Myocyte (in vitro differentiated cells): ENCODE measurements at regions not wholly inside any gene's neighbourhood (a gene's known extent, or its start where the extent isn't known, plus 50 kb on each side); places are given as distances from the start of the nearest gene placed in this dataset.
A peak's percentile ranks its signal among the peaks of the same experiment; 100 is the strongest.
"Not testable (repeated sequence)": the region's sequence is repeated elsewhere in the genome, so short reads cannot be mapped to it uniquely, and the experiment has no call there.

ENCODE experiments used
- DNase-seq: peaks from one replicate; pipeline ENCODE4 v3.0.0-alpha.2; 2012; ENCODE audit warnings: low read depth

DNA sequence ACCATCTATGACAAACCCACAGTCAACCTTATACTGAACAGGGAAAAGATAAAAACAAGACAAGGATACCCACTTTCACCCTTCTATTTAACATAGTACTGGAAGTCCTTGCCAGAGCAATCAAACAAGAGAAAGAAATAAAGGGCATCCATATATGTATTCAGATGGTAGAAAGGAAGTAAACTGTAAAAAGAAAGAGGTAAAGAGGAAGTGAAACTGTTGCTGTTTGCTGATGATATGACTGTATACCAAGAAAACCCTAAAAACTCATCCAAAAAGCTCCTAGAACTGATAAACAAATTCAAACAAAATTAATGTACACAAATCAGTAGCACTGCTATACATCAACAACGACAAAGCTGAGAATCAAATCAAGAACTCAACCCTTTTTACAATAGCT, 538.7 kb upstream of the PABPC4L start:
- no peak for DNase-seq

DNA sequence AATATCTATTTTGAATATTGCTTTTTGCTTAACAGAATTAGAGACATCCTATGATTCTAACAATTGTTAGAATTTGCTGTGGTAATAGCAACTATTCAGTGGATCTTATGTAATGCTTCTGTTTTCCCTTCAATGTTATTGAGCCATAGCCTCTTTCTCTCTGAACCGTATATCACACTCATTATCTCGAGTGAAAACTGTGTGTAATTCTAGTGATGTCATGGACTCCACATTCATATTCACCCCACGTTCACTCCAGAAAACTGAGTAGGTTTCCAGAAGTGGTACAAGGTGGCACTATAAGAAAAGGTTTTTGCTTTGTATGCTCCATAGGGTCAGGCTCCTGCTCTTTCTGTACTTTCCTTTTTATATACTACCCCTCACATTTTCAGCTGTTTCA, 534.3 kb upstream of the PABPC4L start:
- DNase-seq: no peak

DNA sequence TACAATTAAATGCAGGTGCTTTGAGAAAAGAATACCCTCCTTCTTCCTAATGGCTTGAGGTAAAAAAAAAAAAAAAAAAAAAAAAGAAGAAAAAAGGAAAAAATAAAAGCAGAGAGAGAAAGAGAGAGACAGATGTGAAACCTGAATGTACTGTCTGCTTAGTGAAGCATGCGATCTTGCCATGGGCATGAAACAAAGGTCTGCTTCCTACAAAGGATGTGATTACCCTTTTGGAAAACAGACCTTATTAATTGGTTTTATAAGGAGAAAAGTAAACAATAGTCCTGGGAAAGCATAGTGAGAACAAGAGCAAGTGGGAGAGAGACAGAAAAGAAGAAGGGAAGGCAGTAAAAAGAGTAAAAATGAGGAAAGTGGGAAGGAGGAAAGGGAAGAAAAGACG, 526.1 kb upstream of the PABPC4L start:
- no peak for DNase-seq

DNA sequence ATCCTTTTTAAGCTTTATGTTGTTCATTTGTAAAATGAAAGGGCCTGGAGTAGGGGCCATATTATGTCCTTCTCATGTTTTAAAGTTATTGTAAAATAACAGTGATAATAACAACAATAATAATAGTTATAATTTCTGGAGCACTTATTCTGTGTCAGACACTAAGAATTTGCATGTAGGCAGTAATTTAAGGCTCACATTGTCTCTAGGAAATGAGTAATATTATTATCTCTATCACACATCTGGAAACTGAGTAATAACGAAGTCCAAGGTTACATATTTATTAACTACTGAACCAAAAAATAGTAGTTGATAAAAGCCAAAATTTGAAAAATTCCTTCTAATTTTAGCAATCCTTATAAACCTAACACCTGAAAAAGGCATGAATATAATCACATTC, 520.7 kb upstream of the PABPC4L start:
- no peak for DNase-seq

DNA sequence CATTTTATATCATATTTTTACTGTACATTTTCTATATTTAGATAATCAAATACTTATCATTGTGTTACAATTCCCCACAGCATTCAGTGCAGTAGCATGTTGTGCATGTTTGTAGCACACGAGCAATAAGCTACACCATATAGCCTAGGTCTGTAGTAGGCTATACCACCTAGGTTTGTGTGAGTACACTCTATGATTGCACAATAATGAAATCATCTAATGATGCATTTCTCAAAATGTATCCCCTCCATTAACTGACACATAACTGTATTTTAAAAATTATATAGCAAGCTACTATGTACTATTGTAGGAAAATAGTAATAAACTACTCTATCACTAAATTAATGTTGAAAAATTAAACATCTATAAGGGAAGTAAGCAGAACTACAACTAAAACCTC, 518.4 kb upstream of the PABPC4L start:
- DNase-seq: no peak

DNA sequence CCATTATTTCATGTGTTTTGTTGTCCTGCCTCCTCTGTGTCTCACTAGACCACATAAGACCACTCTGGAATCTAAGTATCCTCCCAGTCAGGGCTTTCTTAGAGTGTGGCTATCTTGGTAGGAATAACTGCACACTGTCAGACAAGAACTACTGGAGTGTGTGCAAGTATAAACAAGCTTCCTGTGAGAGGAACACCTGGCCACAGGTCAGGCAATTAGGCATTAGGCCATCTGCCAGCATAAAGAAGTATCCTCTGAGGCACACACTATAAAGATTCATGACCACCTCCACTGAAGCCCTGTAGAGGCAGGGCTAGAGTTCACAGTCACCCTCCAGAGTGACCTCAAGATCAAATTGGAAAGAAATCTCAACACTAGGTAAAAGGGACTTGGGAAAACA, 507.0 kb upstream of the PABPC4L start:
- DNase-seq: no peak

DNA sequence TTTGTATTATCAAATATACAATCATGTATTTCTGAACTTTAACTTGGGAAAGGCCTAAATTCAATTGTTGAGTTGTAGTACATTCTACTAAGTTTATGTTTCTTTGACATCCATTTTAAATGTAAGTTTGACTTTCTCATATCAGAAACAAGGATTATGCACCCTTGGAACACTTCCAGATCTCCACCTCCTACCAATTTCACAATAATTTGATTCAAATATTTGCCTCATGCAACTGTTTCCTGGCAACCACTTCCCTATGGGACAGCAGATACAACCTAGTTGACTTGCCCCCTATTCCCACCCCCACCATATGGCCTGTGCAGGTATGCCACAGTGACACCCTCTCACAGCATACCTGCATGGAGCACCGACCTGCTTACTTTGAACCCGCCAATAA, 506.4 kb upstream of the PABPC4L start:
- DNase-seq: no peak

DNA sequence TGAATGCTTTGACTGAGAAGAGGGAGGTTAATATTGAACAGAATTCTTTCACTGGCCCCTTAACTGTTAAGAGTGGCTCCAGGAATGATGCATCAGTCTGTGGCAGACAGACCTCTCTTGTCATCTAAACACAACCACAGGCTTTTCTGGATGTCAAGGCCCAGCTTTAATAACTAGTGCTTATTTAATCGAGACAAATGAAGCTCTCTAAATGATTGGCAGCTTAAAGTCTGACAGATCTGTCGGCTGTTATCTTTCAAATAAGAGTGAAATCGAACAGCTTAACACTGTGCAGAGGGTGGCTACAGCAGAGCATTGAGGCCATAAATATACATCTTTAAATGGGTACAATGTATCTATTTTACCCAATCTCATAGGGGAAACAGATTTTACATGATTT, 500.8 kb upstream of the PABPC4L start:
- DNase-seq: no peak

DNA sequence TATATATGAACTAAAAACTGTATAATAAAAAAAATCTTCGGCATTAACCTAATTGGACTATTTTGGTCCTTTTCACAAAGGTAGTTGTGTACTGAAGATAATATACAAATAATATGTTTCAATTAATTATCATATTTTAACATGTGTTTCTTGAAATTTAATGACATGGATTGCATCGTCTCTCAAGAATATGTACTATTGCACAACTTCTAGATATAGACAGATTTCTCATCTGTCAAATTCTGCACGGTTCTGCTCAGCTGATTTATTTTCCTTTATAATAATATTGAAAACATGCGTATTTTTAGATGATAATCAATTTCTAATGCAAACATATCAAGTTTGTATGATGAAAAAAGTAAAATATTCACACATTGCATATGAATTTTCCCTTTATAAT, 498.7 kb upstream of the PABPC4L start:
- no peak for DNase-seq

DNA sequence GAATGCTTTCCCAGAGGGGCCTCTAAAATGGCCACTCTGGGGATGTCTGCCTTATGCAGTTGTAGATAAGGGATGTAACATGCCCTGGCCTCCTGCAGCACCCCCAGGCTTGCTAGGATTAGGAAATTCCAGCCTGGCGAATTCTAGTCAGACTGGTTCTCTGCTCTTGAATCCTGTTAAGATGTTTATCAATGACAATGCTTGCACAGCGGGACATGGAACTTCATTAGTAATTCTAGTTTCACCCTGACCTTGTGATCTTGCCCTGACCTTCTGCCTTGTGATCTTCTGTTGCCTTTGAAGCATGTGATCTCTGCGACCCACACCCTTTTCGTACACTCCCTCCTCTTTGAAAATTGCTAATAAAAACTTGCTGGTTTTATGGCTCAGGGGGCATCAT, 497.2 kb upstream of the PABPC4L start:
- not testable (repeated sequence) for DNase-seq

DNA sequence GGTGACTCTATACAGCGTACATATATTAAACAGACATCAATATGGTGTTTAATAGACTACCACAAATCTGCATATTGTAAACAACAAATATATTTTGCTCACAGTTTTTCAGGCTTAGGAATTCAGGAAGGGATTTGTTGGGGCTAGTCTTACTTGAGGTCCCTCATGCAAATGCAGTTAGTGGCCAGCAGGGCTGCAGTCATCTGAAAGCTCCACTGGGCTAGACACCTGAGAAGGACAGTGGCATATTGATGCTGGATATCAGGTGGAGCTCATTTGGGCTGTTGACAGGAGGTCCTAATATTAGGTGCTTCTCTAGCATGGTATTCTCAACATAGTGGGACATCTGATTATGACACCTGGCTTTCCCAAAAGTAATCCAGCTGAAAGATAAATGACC, 493.8 kb upstream of the PABPC4L start:
- no peak for DNase-seq

DNA sequence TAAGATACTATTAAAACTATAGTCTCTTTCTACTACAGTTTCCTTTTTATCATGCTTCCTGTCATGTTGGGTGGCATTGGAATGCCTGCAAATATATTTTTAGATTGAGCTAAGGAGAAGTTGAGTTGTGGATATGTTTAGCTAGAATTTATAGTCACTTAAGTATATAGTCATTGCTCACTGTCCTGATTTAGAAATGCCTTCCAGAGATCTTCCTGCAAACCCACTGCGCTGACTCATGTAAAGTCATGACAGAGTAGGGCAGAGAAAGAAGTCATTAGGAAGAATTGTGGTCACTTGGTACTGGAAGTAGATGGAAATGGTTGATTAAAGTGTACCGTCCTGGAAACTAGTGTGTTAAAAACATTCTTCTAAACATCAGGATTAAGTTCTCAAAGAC, 490.3 kb upstream of the PABPC4L start:
- DNase-seq: peak; percentile 76

DNA sequence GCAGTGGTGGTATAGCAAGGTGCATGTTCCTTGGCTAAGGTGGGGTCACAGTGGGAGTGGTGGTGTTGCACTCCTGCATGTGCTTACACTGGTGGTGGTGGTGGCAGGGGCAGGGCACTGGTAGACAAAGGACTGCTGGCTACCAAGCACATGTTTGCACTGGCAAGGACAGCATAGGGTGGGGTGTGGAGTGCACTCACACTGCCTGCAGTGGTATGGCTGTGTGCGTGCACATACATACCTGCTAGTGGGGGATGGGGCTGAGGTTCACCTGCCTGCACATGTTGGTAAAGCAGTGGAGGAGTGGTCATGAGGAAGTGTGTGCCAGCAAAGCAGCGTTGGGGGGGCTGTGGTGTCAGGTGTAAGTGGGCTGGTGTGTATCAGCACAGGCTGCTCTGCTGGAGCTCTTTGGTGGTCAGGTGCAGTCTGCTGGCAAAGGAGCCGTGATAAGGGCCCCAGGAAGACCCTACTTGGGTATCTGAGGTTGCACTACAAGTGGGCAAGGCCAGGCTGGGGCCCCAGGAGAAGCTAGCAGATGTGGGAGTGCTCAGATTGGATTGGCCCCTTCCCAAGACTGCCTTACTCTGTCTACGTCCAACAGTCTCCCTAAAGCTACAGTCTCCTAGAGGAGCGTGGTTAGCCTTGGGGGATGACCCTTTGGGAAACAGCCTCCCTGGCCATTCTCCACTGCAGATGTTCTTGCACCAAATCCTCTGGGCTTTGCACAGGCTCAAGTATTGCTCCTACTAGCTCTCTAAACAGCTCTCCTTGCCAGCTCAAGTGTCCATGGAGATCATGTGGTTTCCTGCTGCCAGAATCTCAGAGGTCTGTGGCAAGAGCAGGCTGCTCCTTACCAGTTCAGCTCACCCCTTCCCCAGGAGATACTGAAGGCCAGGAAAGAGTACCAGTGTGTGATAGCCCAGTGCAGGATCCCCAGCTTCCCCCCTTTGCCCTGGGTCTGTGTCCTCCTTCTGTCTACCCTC, 486.3 kb upstream of the PABPC4L start:
- DNase-seq: peak; percentile 18

DNA sequence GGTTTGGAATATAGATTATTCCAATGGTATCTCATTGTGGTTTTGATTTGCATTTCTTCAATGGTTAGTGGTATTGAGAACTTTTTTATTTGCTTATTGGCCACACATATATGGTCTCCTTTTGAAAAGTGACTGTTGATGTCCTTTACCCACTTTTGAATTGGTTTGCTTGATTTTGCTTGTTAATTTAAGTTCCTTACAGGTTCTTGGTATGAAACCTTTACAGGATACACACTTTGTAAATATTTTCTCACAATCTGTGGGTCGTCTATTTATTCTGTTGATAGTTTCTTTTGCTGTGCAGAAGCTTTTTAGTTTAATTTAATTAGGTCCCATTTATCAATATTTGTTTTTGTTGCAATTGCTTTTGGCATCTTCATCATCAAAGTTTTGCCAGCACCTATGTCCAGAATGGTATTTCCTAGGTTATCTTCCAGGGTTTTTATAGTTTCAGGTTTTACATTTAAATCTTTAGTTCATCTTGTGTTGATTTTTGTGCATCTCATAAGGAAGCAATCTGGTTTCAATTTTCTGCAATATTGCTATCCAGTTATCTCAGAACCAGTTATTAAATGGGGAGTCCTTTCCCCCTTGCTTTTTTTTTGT, 475.7 kb upstream of the PABPC4L start:
- no peak for DNase-seq

DNA sequence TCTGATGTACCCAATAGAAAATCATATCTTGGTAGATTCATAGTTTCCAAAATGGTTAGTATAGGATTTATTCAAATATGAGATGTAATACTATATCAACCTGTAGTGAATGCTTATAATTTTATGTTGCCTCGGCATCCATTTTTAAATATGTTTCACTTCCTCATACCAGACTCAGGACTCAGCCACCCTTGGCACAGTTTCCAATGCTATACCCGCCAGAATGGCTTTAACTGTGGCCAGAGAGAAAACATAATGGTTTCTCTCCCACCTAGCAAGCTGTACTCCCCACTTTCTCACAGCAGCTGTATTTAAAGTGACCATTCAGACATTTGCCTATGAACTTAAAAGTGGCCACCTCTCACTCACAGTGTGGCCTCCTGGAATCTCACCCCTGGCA, 466.6 kb upstream of the PABPC4L start:
- no peak for DNase-seq

DNA sequence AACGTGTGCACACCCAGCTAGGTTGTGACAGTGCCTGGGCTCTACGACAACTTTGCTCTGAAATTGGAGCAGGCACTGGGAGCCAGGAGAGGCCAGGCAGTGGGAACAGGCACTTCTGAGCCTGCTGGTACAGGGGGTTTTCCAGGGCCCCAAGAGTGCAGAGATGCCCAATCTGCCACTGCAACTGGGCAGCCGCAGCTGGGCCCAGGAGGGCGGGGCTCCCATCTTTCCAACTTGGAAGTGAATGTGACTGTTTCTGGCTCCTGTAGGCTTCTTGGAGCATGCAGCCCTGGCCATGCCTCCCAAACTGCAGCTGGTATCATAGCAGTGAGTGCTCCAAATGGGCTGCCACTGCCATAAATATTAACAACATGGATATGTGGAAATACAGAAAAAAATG, 465.1 kb upstream of the PABPC4L start:
- no peak for DNase-seq

DNA sequence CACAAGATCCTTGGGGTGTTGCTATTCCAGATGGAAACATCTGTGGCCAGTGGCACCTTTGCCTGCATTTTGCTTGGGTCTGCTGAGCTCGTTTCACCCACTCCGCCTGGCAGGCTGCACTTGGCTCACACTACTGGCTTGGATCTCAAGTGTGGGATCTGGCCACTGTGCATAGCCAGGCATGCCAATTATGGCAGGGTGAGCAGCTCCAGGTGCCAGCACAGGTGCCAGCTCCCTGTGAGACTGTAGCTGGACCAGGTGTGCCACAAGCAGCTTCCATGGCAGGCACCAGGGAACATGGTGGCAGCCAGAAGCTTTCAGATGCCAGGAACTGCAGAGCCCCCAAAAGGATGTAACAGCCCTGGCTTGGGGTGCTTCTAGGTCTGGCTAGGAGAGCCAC, 463.8 kb upstream of the PABPC4L start:
- no peak for DNase-seq

DNA sequence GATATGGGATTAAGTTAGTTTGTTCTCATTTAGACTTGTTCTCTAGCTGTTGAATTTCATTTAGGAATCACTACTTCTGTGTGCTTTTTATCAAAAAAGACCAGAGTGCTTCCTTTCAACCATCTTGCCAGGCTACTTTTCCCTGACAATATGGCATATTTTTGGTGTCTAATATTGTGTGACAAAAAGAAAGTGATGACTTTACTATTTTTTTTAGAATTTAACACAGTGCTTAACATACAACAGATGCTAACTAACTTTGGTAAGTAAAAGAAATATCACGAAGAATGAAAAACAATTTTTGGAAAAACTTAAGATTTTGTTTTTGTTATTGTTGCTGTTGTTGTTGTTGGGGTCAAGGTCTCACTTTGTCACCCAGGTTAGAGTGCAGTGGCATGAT, 462.2 kb upstream of the PABPC4L start:
- no peak for DNase-seq

DNA sequence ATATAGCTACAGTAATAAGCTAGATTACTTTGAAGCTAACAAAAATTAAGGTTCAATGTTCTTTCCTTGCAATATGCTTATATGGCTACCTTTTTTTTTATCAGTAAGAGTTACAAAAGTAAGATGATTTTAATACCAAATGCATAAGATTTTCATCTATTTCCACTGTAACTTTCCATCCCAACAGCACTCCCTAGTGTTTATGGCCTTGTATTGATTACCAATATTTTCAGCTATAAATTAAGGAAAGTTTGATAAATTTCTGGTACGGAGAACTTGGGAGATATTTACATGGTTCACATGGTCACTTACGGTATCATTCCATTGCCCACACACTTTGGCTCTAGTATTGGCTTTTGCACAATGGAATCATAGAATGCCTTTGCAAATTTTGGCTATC, 448.9 kb upstream of the PABPC4L start:
- no peak for DNase-seq

DNA sequence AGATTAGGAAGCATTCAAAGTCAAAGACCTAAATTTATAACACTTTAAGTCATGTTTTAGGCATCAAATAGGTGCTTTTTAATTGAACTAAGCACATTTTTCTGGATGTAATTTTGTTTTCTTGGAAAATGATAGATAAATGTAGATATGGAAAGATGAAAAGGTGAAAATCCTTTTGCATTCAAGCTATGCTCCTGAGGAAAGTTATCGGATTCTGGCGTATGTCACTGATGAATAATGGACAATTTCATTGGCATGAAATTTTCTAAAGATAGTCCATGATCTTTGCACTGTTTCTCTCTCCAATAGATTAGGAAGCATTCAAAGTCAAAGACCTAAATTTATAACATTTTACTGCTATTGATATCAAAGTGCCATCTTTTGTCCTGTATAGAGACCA, 444.2 kb upstream of the PABPC4L start:
- DNase-seq: no peak

DNA sequence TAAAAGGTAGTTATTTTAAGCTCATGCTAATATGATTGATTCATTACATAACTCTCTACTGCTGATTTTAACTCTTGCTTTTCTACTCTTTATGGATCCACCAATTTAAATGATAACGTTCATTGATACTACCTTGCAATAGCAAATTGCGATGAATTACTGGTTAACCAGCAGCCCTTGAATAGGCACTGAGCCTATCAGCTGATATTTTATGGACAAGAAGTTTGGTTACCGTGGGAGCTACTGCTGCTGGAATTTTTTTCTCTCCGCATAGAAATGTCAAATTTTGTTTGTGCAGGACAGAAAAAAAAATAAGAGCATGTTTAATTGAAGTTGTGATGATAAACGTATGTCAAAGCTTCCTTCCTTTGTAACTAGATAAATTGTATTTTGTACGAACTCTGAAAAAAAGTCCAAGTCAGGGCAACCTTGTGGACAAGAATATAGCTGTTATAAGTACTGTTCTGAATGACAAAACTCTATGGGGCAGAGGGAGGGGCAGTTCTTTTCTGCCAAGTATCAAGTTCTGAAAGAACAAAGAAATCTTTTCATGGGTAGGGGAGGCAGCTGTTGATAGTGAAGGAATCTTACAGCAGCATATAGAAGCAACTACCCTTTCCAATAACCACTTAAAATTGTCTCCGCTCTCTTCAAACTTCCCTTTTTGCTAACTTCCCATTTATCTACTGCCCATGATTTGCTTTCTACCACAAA, 434.9 kb upstream of the PABPC4L start:
- no peak for DNase-seq

DNA sequence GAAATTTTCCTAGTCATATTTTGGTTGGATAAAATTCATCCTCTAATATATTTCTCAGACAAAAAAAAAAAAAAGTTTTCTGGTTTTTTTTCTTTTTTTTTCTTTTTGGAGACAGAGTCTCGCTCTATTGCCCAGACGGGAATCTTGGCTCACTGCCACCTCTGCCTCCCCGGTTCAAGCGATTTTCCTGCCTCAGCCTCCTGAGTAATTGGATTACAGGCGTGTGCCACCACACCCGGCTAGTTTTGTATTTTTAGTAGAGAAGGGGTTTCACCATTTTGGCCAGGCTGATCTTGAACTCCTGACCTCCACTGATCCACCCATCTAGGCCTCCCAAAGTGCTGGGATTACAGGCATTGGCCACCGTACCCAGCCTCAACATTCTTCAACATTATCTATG, 432.7 kb upstream of the PABPC4L start:
- no peak for DNase-seq
